ENCODE measurements at regions not wholly inside any gene's neighbourhood (a gene's known extent, or its start where the extent isn't known, plus 50 kb on each side); places are given as distances from the start of the nearest gene placed in this dataset.

DNA sequence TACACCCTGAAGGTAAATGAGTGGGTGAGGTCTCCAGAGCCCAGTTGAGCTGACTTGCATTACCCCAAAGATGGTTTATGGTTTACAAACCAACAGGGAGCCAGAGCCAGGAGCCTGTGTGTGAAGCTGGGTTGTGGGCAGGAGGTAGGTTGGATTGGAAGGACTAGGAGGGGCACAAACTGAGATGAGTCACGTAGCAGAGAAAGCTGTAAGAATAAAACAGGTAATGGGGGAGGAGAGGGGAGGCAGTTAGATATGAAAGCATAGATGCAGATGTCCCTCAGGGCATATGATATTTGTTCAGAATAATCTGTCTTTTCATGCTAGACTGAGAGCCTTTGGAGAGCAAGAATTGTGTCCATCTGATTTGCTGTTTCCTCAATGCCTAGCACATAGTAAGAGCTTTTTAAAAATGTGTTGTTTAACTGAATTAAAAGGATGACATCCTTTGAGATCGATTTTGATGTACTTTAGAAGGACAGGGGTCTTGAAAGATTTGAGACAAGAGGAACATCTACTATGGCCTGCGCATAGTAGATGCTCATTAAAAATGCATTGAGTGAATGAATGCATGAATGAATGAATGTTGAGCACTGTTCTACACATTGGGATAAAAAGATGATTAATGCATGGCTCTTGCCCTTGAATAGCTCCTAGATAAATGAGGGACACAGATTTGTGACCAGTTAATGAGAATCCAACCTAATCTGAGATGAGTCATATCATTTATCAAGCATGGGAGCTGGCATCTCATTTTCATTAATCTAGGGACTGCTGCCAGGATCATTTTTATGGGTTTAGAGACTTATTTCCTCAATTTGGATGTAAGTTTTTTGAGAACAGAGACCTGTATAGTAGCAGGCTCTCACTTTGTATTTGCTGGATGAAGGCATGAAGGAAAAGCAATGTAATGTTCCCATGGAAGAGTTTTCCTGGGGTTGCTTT is 175.8 kb upstream of the BDNF start:
- Mint-ChIP-seq H3K27me3 (ENCODE audit: low read depth) (peaks cover 3% of the 10 kb centered on the region), H3K4me3 (ENCODE audit: unreplicated experiment) (no peak overlapping the region), H3K27ac (ENCODE audit: unreplicated experiment) (no peak overlapping the region), H3K36me3 (ENCODE audit: low read depth) (no peaks in the 10 kb centered on the region), H3K4me1 (ENCODE audit: low read depth) (peaks cover 6% of the 10 kb centered on the region), H3K9me3 (ENCODE audit: low read depth) (peaks cover 6% of the 10 kb centered on the region)
- no peak for DNase-seq (ENCODE audit: low spot score)
- TF ChIP-seq, protein P1, sequence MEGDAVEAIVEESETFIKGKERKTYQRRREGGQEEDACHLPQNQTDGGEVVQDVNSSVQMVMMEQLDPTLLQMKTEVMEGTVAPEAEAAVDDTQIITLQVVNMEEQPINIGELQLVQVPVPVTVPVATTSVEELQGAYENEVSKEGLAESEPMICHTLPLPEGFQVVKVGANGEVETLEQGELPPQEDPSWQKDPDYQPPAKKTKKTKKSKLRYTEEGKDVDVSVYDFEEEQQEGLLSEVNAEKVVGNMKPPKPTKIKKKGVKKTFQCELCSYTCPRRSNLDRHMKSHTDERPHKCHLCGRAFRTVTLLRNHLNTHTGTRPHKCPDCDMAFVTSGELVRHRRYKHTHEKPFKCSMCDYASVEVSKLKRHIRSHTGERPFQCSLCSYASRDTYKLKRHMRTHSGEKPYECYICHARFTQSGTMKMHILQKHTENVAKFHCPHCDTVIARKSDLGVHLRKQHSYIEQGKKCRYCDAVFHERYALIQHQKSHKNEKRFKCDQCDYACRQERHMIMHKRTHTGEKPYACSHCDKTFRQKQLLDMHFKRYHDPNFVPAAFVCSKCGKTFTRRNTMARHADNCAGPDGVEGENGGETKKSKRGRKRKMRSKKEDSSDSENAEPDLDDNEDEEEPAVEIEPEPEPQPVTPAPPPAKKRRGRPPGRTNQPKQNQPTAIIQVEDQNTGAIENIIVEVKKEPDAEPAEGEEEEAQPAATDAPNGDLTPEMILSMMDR (IDR thresholded peaks at IDR 0.05) = no peak

DNA sequence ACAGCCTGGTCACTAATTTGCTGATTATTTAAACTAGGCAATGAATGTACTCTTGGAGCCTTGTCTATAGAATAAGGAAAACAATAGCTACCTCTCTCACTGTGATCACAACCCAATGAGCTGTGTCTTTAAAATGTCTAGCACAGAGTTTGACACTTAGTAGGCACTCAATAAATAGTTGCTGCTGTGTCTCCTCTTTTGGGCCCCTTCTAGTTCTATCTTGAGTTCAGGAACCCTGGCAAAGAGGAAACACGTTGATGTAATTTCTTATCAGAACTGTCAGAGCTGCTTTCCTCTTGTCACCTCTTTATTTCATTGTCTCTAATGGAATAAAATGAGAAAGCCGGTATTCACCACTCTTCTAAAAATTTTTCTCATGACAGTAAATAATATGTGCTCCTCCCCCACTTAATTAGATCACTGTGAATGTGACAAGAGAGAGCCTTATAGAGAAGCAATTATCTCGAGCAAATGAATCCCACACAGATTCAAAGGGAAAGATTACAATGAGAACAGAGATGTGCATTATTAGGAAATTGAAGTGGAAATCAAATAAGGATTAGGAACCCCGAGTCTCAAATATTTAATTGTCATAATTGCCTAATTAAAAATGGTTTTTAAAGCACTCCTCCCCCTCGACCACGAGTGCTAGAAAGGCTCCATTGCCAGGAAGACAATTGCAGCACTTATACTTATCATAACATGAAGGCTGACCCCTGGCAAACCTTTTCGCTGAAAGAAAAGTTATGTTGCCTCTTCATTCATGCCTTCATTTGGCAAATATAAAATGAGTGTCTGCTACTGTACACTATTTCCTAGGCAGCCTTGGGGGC is 175.0 kb upstream of the BDNF start:
- H3K27me3 Mint-ChIP-seq (ENCODE audit: low read depth) = peaks cover 3% of the 10 kb centered on the region
- no peak for DNase-seq (ENCODE audit: low spot score)
- H3K36me3 Mint-ChIP-seq (ENCODE audit: low read depth) = no peaks in the 10 kb centered on the region
- peaks cover 3% of the 10 kb centered on the region for H3K4me1 Mint-ChIP-seq (ENCODE audit: low read depth)
- H3K27ac Mint-ChIP-seq (ENCODE audit: unreplicated experiment) = no peak overlapping the region
- TF ChIP-seq, protein P1 (IDR thresholded peaks at IDR 0.05) = no peak
- H3K4me3 Mint-ChIP-seq (ENCODE audit: unreplicated experiment) = no peak overlapping the region
- peaks cover 6% of the 10 kb centered on the region for H3K9me3 Mint-ChIP-seq (ENCODE audit: low read depth)

DNA sequence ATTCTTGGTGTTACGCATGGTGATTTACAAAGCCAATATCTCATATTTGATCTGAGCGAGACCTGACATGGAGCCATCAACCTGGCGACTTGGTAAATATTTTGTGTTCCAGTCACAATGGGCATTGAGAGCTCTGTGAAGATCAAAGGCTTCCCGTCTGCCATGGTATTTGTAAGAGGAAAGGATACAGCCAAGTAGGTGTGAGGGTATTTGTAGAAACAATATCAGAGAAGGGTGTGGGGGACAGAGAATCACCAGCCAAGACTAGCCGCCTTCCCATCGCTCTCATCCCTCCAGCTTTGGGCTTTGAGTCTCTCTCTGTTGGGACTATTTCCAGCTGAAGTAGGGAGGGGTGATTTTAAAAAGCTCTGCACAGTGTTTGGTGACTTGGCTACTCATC is 173.4 kb upstream of the BDNF start:
- Mint-ChIP-seq H3K36me3 (ENCODE audit: low read depth) (no peaks in the 10 kb centered on the region), H3K4me3 (ENCODE audit: unreplicated experiment) (no peak overlapping the region), H3K27me3 (ENCODE audit: low read depth) (peaks cover 3% of the 10 kb centered on the region), H3K4me1 (ENCODE audit: low read depth) (no peaks in the 10 kb centered on the region), H3K27ac (ENCODE audit: unreplicated experiment) (no peak overlapping the region), H3K9me3 (ENCODE audit: low read depth) (peaks cover 6% of the 10 kb centered on the region)
- TF ChIP-seq, protein P1 (IDR thresholded peaks at IDR 0.05) = no peak
- no peak for DNase-seq (ENCODE audit: low spot score)

DNA sequence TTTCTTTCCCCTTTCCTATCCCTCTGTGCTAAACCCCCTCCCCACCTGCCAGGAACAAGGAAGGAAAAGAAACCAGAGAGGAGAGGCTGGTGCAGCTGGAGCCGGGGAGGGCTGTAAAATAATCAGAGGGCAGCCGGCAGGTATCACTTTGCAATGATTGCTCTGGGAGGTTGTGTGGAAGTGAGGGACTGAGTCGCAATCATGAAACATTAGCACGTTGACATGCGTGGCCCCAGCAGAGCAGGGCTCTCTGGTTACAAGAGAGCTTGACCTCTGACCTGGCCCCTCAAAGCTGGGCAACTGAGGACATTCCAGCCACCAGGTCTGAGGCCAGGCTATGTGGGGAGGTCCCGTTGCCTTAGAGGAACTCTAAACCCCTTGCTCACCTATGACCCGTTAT is 170.8 kb upstream of the BDNF start:
- no peaks in the 10 kb centered on the region for H3K36me3 Mint-ChIP-seq (ENCODE audit: low read depth)

DNA sequence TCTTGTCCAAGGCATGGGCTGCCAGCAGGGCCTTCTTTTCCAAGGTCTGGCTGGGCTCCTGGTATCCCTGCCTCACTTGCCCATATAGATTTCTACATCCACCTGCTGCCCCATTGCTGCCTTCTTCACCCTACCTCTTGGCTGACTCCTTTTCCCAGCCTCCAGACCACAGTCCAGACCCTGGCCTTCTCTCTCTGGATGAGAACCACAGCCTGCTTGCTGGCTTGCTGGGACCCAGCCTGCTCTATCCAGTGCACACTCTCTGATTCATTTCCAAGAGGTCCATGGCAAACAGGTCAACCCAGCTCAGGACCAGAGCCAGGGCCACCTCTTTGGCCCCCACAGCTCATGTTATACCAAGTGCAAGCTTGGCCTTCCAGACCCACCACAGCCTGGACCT is 169.4 kb upstream of the BDNF start:
- no peak for DNase-seq (ENCODE audit: low spot score)
- TF ChIP-seq, protein P1 (IDR thresholded peaks at IDR 0.05) = no peak
- H3K9me3 Mint-ChIP-seq (ENCODE audit: low read depth) = peaks cover 6% of the 10 kb centered on the region
- peaks cover 5% of the 10 kb centered on the region for H3K27me3 Mint-ChIP-seq (ENCODE audit: low read depth)
- H3K36me3 Mint-ChIP-seq (ENCODE audit: low read depth) = no peaks in the 10 kb centered on the region
- H3K27ac Mint-ChIP-seq (ENCODE audit: unreplicated experiment) = no peak overlapping the region
- H3K4me1 Mint-ChIP-seq (ENCODE audit: low read depth) = no peaks in the 10 kb centered on the region
- no peak overlapping the region for H3K4me3 Mint-ChIP-seq (ENCODE audit: unreplicated experiment)

More for the DNA sequence above, 170.8 kb upstream of the BDNF start:
- Mint-ChIP-seq H3K27me3 (ENCODE audit: low read depth) (peaks cover 5% of the 10 kb centered on the region), H3K4me1 (ENCODE audit: low read depth) (no peaks in the 10 kb centered on the region), H3K4me3 (ENCODE audit: unreplicated experiment) (no peak overlapping the region), H3K9me3 (ENCODE audit: low read depth) (peaks cover 6% of the 10 kb centered on the region), H3K27ac (ENCODE audit: unreplicated experiment) (no peak overlapping the region)
- no peak for DNase-seq (ENCODE audit: low spot score)
- TF ChIP-seq, protein P1 (IDR thresholded peaks at IDR 0.05) = no peak

Data from chondrocyte (in vitro differentiated cells).